Activated CD4-positive, alpha-beta memory T cell treated with anti-CD3 and anti-CD28 coated beads for 36 hours (primary cell): ENCODE measurements at regions not wholly inside any gene's neighbourhood (a gene's known extent, or its start where the extent isn't known, plus 50 kb on each side); places are given as distances from the start of the nearest gene placed in this dataset.

ENCODE experiments used
- CTCF ChIA-PET: fragments of 350-600 bp; sonication (Branson Sonifier 250); formaldehyde crosslinking; loops from one replicate; lab custom pipeline; 2021; ENCODE audit warnings: antibody characterized with exemption, inconsistent platforms; lab: Charles Lee
- POLR2A ChIA-PET: fragments of 350-600 bp; sonication (Branson Sonifier 250); formaldehyde crosslinking; loops from one replicate; lab custom pipeline; 2021; ENCODE audit warnings: antibody characterized with exemption; lab: Charles Lee
- DNase-seq: peaks from one replicate; pipeline ENCODE4 v3.0.0-alpha.2; 2020
- H3K27ac Mint-ChIP-seq: one replicate; pipeline ENCODE4 v1.8.0; 2021; ENCODE audit warnings: mixed read lengths
- H3K27me3 Mint-ChIP-seq: one replicate; pipeline ENCODE4 v1.8.0; 2021; ENCODE audit warnings: mixed read lengths
- H3K36me3 Mint-ChIP-seq: one replicate; pipeline ENCODE4 v1.8.0; 2021; ENCODE audit warnings: mixed read lengths
- H3K4me1 Mint-ChIP-seq: one replicate; pipeline ENCODE4 v1.8.0; 2021; ENCODE audit warnings: low read depth, mixed read lengths
- H3K4me3 Mint-ChIP-seq: one replicate; pipeline ENCODE4 v1.8.0; 2021; ENCODE audit warnings: mild to moderate bottlenecking, mixed read lengths
- H3K9me3 Mint-ChIP-seq: one replicate; pipeline ENCODE4 v1.8.0; 2021; ENCODE audit warnings: mixed read lengths
- intact Hi-C: fragments of 100-400 bp; cut with micrococcal nuclease; formaldehyde crosslinking; loops from one replicate; pipeline ENCODE4 v1.15.1; 2023

GRCh38 chr18:46360102-46360699 lies 256.0 kb downstream of the HAUS1 start:
- Mint-ChIP-seq H3K4me3 (no peak overlapping the region), H3K9me3 (peaks cover 7% of the 10 kb centered on the region), H3K27me3 (no peaks in the 10 kb centered on the region), H3K4me1 (no peaks in the 10 kb centered on the region), H3K36me3 (no peaks in the 10 kb centered on the region), H3K27ac (no peak overlapping the region)
- intact Hi-C loops = no loop called here
- CTCF ChIA-PET = no interaction called here
- DNase-seq = no peak
- POLR2A ChIA-PET = no interaction called here

- DNase-seq = no peak
- Mint-ChIP-seq H3K36me3 (no peaks in the 10 kb centered on the region), H3K9me3 (peaks cover 7% of the 10 kb centered on the region), H3K27me3 (no peaks in the 10 kb centered on the region), H3K4me3 (no peak overlapping the region), H3K27ac (no peak overlapping the region), H3K4me1 (no peaks in the 10 kb centered on the region)
- ChIA-PET POLR2A (no interaction called here), CTCF (no interaction called here)
- intact Hi-C loops = no loop called here
Observed at GRCh38 chr18:46360866-46361265, 256.7 kb downstream of the HAUS1 start.

- ChIA-PET CTCF (interaction anchor here (1.6 kb wide), 1 partner anchor 82 kb away, joined by 4 read pairs; no protein-coding TSS in a partner anchor), POLR2A (no interaction called here)
- intact Hi-C loops = no loop called here
- no peaks in the 10 kb centered on the region for H3K27me3 Mint-ChIP-seq
- no peak for DNase-seq
- no peaks in the 10 kb centered on the region for H3K36me3 Mint-ChIP-seq
- H3K9me3 Mint-ChIP-seq = peaks cover 7% of the 10 kb centered on the region
- H3K4me1 Mint-ChIP-seq = no peaks in the 10 kb centered on the region
- no peak overlapping the region for H3K4me3 Mint-ChIP-seq
- H3K27ac Mint-ChIP-seq = no peak overlapping the region
Observed at GRCh38 chr18:46362533-46362932, 258.3 kb downstream of the HAUS1 start.

GRCh38 chr18:46364048-46364447 lies 259.9 kb downstream of the HAUS1 start:
- Mint-ChIP-seq H3K4me1 (no peaks in the 10 kb centered on the region), H3K4me3 (no peak overlapping the region), H3K36me3 (no peaks in the 10 kb centered on the region), H3K27me3 (no peaks in the 10 kb centered on the region), H3K9me3 (peaks cover 6% of the 10 kb centered on the region), H3K27ac (no peak overlapping the region)
- intact Hi-C loops = no loop called here
- CTCF ChIA-PET = no interaction called here
- POLR2A ChIA-PET = no interaction called here
- no peak for DNase-seq

GRCh38 chr18:46366201-46366600 lies 262.0 kb downstream of the HAUS1 start:
- H3K4me3 Mint-ChIP-seq = no peak overlapping the region
- ChIA-PET POLR2A (no interaction called here), CTCF (no interaction called here)
- DNase-seq = no peak
- no peaks in the 10 kb centered on the region for H3K27me3 Mint-ChIP-seq
- no peaks in the 10 kb centered on the region for H3K36me3 Mint-ChIP-seq
- H3K4me1 Mint-ChIP-seq = no peaks in the 10 kb centered on the region
- H3K9me3 Mint-ChIP-seq = no peaks in the 10 kb centered on the region
- intact Hi-C loops = no loop called here
- H3K27ac Mint-ChIP-seq = no peak overlapping the region

GRCh38 chr18:46366751-46367376 lies 262.7 kb downstream of the HAUS1 start:
- no peak for DNase-seq
- intact Hi-C loops = no loop called here
- Mint-ChIP-seq H3K27me3 (no peaks in the 10 kb centered on the region), H3K9me3 (no peaks in the 10 kb centered on the region), H3K27ac (no peak overlapping the region), H3K4me1 (no peaks in the 10 kb centered on the region), H3K4me3 (no peak overlapping the region), H3K36me3 (no peaks in the 10 kb centered on the region)
- POLR2A ChIA-PET = no interaction called here
- CTCF ChIA-PET = no interaction called here

- no peak for DNase-seq
- POLR2A ChIA-PET = no interaction called here
- Mint-ChIP-seq H3K36me3 (no peaks in the 10 kb centered on the region), H3K27ac (no peak overlapping the region), H3K27me3 (no peaks in the 10 kb centered on the region), H3K9me3 (no peaks in the 10 kb centered on the region), H3K4me3 (no peak overlapping the region), H3K4me1 (no peaks in the 10 kb centered on the region)
- CTCF ChIA-PET = interaction anchor here (1.1 kb wide), 1 partner anchor 196 kb away, joined by 3 read pairs; a partner anchor contains a TSS
- intact Hi-C loops = no loop called here
Observed at GRCh38 chr18:46369323-46369722, 265.1 kb downstream of the HAUS1 start.

GRCh38 chr18:46370898-46371297 lies 266.7 kb downstream of the HAUS1 start:
- Mint-ChIP-seq H3K4me1 (no peaks in the 10 kb centered on the region), H3K27ac (no peak overlapping the region), H3K27me3 (no peaks in the 10 kb centered on the region), H3K4me3 (no peak overlapping the region), H3K36me3 (no peaks in the 10 kb centered on the region), H3K9me3 (no peaks in the 10 kb centered on the region)
- POLR2A ChIA-PET = no interaction called here
- CTCF ChIA-PET = no interaction called here
- intact Hi-C loops = no loop called here
- DNase-seq = no peak

- H3K4me3 Mint-ChIP-seq = no peak overlapping the region
- no peaks in the 10 kb centered on the region for H3K27me3 Mint-ChIP-seq
- DNase-seq = no peak
- CTCF ChIA-PET = no interaction called here
- POLR2A ChIA-PET = no interaction called here
- intact Hi-C loops = no loop called here
- H3K27ac Mint-ChIP-seq = no peak overlapping the region
- H3K9me3 Mint-ChIP-seq = no peaks in the 10 kb centered on the region
- H3K4me1 Mint-ChIP-seq = no peaks in the 10 kb centered on the region
- no peaks in the 10 kb centered on the region for H3K36me3 Mint-ChIP-seq
Observed at GRCh38 chr18:46372670-46373069, 268.5 kb downstream of the HAUS1 start.

- Mint-ChIP-seq H3K36me3 (no peaks in the 10 kb centered on the region), H3K9me3 (no peaks in the 10 kb centered on the region), H3K27me3 (no peaks in the 10 kb centered on the region), H3K27ac (no peak overlapping the region), H3K4me3 (no peak overlapping the region), H3K4me1 (no peaks in the 10 kb centered on the region)
- intact Hi-C loops = no loop called here
- no peak for DNase-seq
- CTCF ChIA-PET = no interaction called here
- POLR2A ChIA-PET = no interaction called here
Observed at GRCh38 chr18:46373131-46373530, 268.9 kb downstream of the HAUS1 start.

- H3K9me3 Mint-ChIP-seq = no peaks in the 10 kb centered on the region
- no peaks in the 10 kb centered on the region for H3K27me3 Mint-ChIP-seq
- no peaks in the 10 kb centered on the region for H3K36me3 Mint-ChIP-seq
- ChIA-PET CTCF (no interaction called here), POLR2A (no interaction called here)
- no peaks in the 10 kb centered on the region for H3K4me1 Mint-ChIP-seq
- no peak for DNase-seq
- H3K27ac Mint-ChIP-seq = no peak overlapping the region
- intact Hi-C loops = no loop called here
- H3K4me3 Mint-ChIP-seq = no peak overlapping the region
Observed at GRCh38 chr18:46373791-46374190, 269.6 kb downstream of the HAUS1 start.

- no peaks in the 10 kb centered on the region for H3K36me3 Mint-ChIP-seq
- no peak for DNase-seq
- ChIA-PET POLR2A (no interaction called here), CTCF (no interaction called here)
- H3K9me3 Mint-ChIP-seq = no peaks in the 10 kb centered on the region
- no peak overlapping the region for H3K27ac Mint-ChIP-seq
- no peak overlapping the region for H3K4me3 Mint-ChIP-seq
- no peaks in the 10 kb centered on the region for H3K4me1 Mint-ChIP-seq
- H3K27me3 Mint-ChIP-seq = no peaks in the 10 kb centered on the region
- intact Hi-C loops = no loop called here
Observed at GRCh38 chr18:46374850-46375249, 270.7 kb downstream of the HAUS1 start.

GRCh38 chr18:46377557-46377956 lies 273.4 kb downstream of the HAUS1 start:
- Mint-ChIP-seq H3K4me3 (no peak overlapping the region), H3K36me3 (no peaks in the 10 kb centered on the region), H3K4me1 (no peaks in the 10 kb centered on the region), H3K27me3 (no peaks in the 10 kb centered on the region), H3K9me3 (no peaks in the 10 kb centered on the region), H3K27ac (no peak overlapping the region)
- ChIA-PET CTCF (no interaction called here), POLR2A (no interaction called here)
- intact Hi-C loops = no loop called here
- no peak for DNase-seq
